NCI-H526 (cell line): ENCODE measurements at regions not wholly inside any gene's neighbourhood (a gene's known extent, or its start where the extent isn't known, plus 50 kb on each side); places are given as distances from the start of the nearest gene placed in this dataset.

Experiments
- DNase-seq, 2 experiments: peaks; one replicate each; lab custom pipeline; 2025; lab: John Stamatoyannopoulos, UW

- no peak for DNase-seq
Observed at GRCh38 chr13:80126389-80127068, 214.4 kb downstream of the SPRY2 start.

- DNase-seq, result no peak
Observed at GRCh38 chr13:80123945-80124344, 217.0 kb downstream of the SPRY2 start.

GRCh38 chr13:80121038-80121437, 219.9 kb downstream of the SPRY2 start:
- DNase-seq, result no peak

- no peak for DNase-seq
Observed at GRCh38 chr13:80118506-80118905, 222.4 kb downstream of the SPRY2 start.

- DNase-seq, result no peak
Observed at GRCh38 chr13:80118099-80118498, 222.8 kb downstream of the SPRY2 start.

GRCh38 chr13:80117515-80117914, 223.4 kb downstream of the SPRY2 start:
- DNase-seq, result no peak

- DNase-seq, result no peak
Observed at GRCh38 chr13:80116107-80116506, 224.8 kb downstream of the SPRY2 start.

GRCh38 chr13:80115616-80116015, 225.3 kb downstream of the SPRY2 start:
- DNase-seq, result no peak

- no peak for DNase-seq
Observed at GRCh38 chr13:80113714-80114454, 227.0 kb downstream of the SPRY2 start.

GRCh38 chr13:80109303-80109702, 231.6 kb downstream of the SPRY2 start:
- no peak for DNase-seq

- DNase-seq, result no peak
Observed at GRCh38 chr13:80105350-80105749, 235.6 kb downstream of the SPRY2 start.

- no peak for DNase-seq
Observed at GRCh38 chr13:80101040-80101439, 239.9 kb downstream of the SPRY2 start.

GRCh38 chr13:80100636-80101035, 240.3 kb downstream of the SPRY2 start:
- no peak for DNase-seq

GRCh38 chr13:80097561-80097960, 243.4 kb downstream of the SPRY2 start:
- no peak for DNase-seq

GRCh38 chr13:80096383-80096782, 244.5 kb downstream of the SPRY2 start:
- DNase-seq, result no peak

GRCh38 chr13:80094526-80094925, 246.4 kb downstream of the SPRY2 start:
- DNase-seq, result no peak

GRCh38 chr13:80093888-80094287, 247.0 kb downstream of the SPRY2 start:
- DNase-seq, result no peak

- DNase-seq, result no peak
Observed at GRCh38 chr13:80086304-80086721, 254.6 kb downstream of the SPRY2 start.

- no peak for DNase-seq
Observed at GRCh38 chr13:80083853-80084676, 256.9 kb downstream of the SPRY2 start.

GRCh38 chr13:80083081-80083852, 257.7 kb downstream of the SPRY2 start:
- no peak for DNase-seq

- DNase-seq, result no peak
Observed at GRCh38 chr13:80082396-80083080, 258.4 kb downstream of the SPRY2 start.
